GM12878 (cell line): ENCODE measurements at regions not wholly inside any gene's neighbourhood (a gene's known extent, or its start where the extent isn't known, plus 50 kb on each side); places are given as distances from the start of the nearest gene placed in this dataset.

Experiments used
- ATAC-seq: fragments of 200-7000 bp; cut with Tn5 transposase; 3 replicates; pipeline ENCODE4 v1.9.1; 2020; ENCODE audit warnings: mild to moderate bottlenecking, moderate library complexity
- BruUV-seq: library from RNA; stranded (reverse); fragments of 400-500 nt; replicated peaks from 2 replicates; lab custom pipeline; 2021; lab: Mats Ljungman, UMichigan
- CTCF ChIA-PET: fragments of 300-600 bp; sonication (Branson Sonifier 250); formaldehyde crosslinking; extraction: SDS; loops from one replicate; lab custom pipeline; 2021; ENCODE audit warnings: inconsistent platforms; lab: Yijun Ruan, JAX
- POLR2A ChIA-PET: fragments of 350-600 bp; formaldehyde crosslinking; extraction: SDS; loops from one replicate; lab custom pipeline; 2021; ENCODE audit warnings: inconsistent platforms; lab: Charles Lee
- RAD21 ChIA-PET: fragments of 300-600 bp; sonication (Branson Sonifier 250); formaldehyde crosslinking; loops from one replicate; lab custom pipeline; 2023; ENCODE audit warnings: antibody characterized with exemption; ENCODE audit not compliant: unreplicated experiment; lab: Charles Lee
- SMC1A ChIA-PET: fragments of 300-600 bp; sonication (Branson Sonifier 250); formaldehyde crosslinking; loops from one replicate; lab custom pipeline; 2023; ENCODE audit not compliant: unreplicated experiment, uncharacterized antibody; lab: Charles Lee
- DNase-seq: peaks from one replicate; pipeline ENCODE4 v3.0.0-alpha.2; 2011; ENCODE audit warnings: low read depth, low spot score
- FAIRE-seq: peaks from 3 replicates; lab custom pipeline; 2011; peaks lifted over from hg19 to GRCh38; lab: Jason Lieb, UNC
- H2AFZ ChIP-seq: 2 replicates; pipeline ENCODE4 v1.6.0; 2011; ENCODE audit warnings: low read depth, low read length, control low read depth; ENCODE audit not compliant: control insufficient read depth
- H3K27ac ChIP-seq: 2 replicates; pipeline ENCODE4 v1.5.1; 2011; ENCODE audit warnings: control low read depth; ENCODE audit not compliant: control insufficient read depth, insufficient read depth
- H3K27me3 ChIP-seq, 2 experiments: replicated peaks in 1 of 2; 2 replicates each; pipeline versions ENCODE4 v1.6.0 to v1.6.1; 2011; ENCODE audit warnings: low read length in 1 of 2; ENCODE audit not compliant: control insufficient read depth in 2 of 2, insufficient read depth in 2 of 2
- H3K36me3 ChIP-seq, 2 experiments: 2 replicates each; pipeline ENCODE4 v1.5.1; 2011; ENCODE audit warnings: low read length in 1 of 2; ENCODE audit not compliant: control insufficient read depth in 2 of 2, insufficient read depth in 2 of 2
- H3K4me1 ChIP-seq: 2 replicates; pipeline ENCODE4 v1.6.1; 2011; ENCODE audit warnings: mild to moderate bottlenecking, low read length, moderate library complexity, mixed read lengths; ENCODE audit not compliant: control insufficient read depth, insufficient read depth
- H3K4me2 ChIP-seq: 2 replicates; pipeline ENCODE4 v1.6.0; 2011; ENCODE audit warnings: control low read depth; ENCODE audit not compliant: control insufficient read depth, insufficient read depth
- H3K4me3 ChIP-seq: fragments of 200-600 bp; sonication (generic); 2 replicates; pipeline ENCODE4 v1.5.1; 2016
- H3K79me2 ChIP-seq: 2 replicates; pipeline ENCODE4 v1.6.0; 2011; ENCODE audit warnings: low read length; ENCODE audit not compliant: control insufficient read depth, insufficient read depth
- H3K9ac ChIP-seq: 2 replicates; pipeline ENCODE4 v1.8.0; 2011; ENCODE audit warnings: low read length, control low read depth, mixed read lengths; ENCODE audit not compliant: control insufficient read depth, insufficient read depth
- H3K9me3 ChIP-seq: replicated peaks from 3 replicates; pipeline ENCODE4 v1.5.1; 2011; ENCODE audit warnings: mild to moderate bottlenecking, low read length; ENCODE audit not compliant: control insufficient read depth, insufficient read depth
- H4K20me1 ChIP-seq: 2 replicates; pipeline ENCODE4 v1.6.0; 2011; ENCODE audit not compliant: control insufficient read depth, insufficient read depth
- CBX5 ChIP-seq: sonication (generic); IDR thresholded peaks from 2 replicates; pipeline ENCODE4 v1.6.1; 2016; ENCODE audit warnings: low read depth, moderate library complexity, mild to moderate bottlenecking, inconsistent platforms
- JUNB ChIP-seq: IDR thresholded peaks from 2 replicates; pipeline ENCODE4 v1.6.1; 2016; ENCODE audit warnings: antibody characterized with exemption, mild to moderate bottlenecking
- KLF5 ChIP-seq: fragments of 450-650 bp; IDR thresholded peaks from 2 replicates; pipeline ENCODE4 v1.6.1; 2014; ENCODE audit warnings: mild to moderate bottlenecking; ENCODE audit not compliant: partially characterized antibody
- MTA2 ChIP-seq: fragments of 450-650 bp; IDR thresholded peaks from 2 replicates; pipeline ENCODE4 v1.6.1; 2016; ENCODE audit warnings: low read depth, mild to moderate bottlenecking, moderate library complexity
- POLR2AphosphoS5 ChIP-seq: IDR thresholded peaks from 2 replicates; pipeline ENCODE4 v1.6.1; 2011; ENCODE audit warnings: mild to moderate bottlenecking, low read length, inconsistent platforms
- RELB ChIP-seq: fragments of 450-650 bp; IDR thresholded peaks from 2 replicates; pipeline ENCODE4 v1.6.1; 2017; ENCODE audit warnings: low read depth, mild to moderate bottlenecking, moderate library complexity
- RUNX3 ChIP-seq: IDR thresholded peaks from 2 replicates; pipeline ENCODE4 v1.6.1; 2012; ENCODE audit warnings: low read length, inconsistent platforms
- SPI1 ChIP-seq: IDR thresholded peaks from 2 replicates; pipeline ENCODE4 v1.6.1; 2011; ENCODE audit warnings: low read depth, mild to moderate bottlenecking, low read length, moderate library complexity, borderline replicate concordance; ENCODE audit not compliant: insufficient read depth
- WGBS: methylation state at CpG from one replicate; pipeline ENCODE4 v1.1.6; 2016; ENCODE audit warnings: low lambda C conversion rate; ENCODE audit not compliant: insufficient replicate concordance, insufficient coverage; ENCODE audit errors: missing lambda C conversion rate; 5-methylcytosine and 5-hydroxymethylcytosine counted together
- in situ Hi-C: fragments of 300-500 bp; cut with MboI; formaldehyde crosslinking; loops from 9 replicates; pipeline ENCODE4 v1.14.3; 2018; ENCODE audit warnings: mixed read lengths
- intact Hi-C: fragments of 100-400 bp; cut with micrococcal nuclease; formaldehyde crosslinking; loops from one replicate; pipeline ENCODE4 v1.14.2; 2022; ENCODE audit not compliant: unreplicated experiment
- TF ChIP-seq, protein P1 (sequence below): fragments of 150-350 bp; IDR thresholded peaks from 2 replicates; pipeline ENCODE4 v1.6.1; 2016; ENCODE audit warnings: low read depth, low read length

DNA sequence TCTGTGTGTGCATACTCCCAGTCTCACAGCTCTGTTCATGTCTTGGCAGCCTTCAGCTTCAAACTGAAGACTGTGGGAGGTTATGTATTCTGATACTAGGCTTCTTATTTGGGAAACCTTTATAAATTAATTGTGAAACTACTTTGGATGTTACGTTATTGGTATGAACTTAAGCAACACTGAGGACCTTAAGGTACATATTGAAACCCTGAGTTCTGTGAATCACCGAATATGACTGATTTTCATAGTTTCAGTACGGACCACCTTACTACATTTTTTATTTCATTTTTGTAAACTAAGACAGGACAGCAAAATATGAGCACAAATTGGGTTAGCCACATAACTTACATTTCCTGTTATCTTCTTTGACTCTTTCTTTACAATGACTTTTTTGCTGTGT, 498.4 kb downstream of the PDGFC start (continued):
- TF ChIP-seq KLF5 (no peak), JUNB (peak; percentile 87), SPI1 (no peak), CBX5 (no peak), RELB (no peak), MTA2 (no peak), POLR2AphosphoS5 (no peak)

DNA sequence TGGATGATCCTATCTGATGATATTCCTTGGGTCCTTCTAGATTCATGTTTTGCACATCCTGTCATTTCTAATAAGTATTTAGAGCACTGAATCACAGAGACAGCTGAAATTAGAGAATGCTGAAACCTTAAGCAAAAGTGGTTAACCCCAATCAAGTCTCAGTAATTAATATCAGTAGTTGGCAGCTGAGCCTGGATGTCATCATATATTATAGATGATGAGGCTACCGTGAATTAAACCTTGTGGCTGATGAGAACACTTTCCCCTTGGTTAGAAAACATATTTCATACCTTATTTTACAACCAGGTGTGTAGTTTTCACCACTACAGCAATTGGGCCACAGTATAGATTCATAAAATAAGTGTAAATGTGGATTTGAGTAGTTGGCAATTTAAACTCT, 499.0 kb downstream of the PDGFC start:
- no TSS peak for BruUV-seq
- CTCF ChIA-PET = interaction anchor here (1.2 kb wide), 1 partner anchor 204 kb away, joined by 3 read pairs; no protein-coding TSS in a partner anchor
- RAD21 ChIA-PET = no interaction called here
- peak; percentile 66 for ATAC-seq
- Histone ChIP-seq H4K20me1 (no peaks in the 10 kb centered on the region), H3K4me3 (no peak overlapping the region), H3K4me2 (no peak overlapping the region), H2AFZ (no peak overlapping the region), H3K27me3 (no peaks in the 10 kb centered on the region), H3K36me3 (no peaks in the 10 kb centered on the region), H3K79me2 (no peaks in the 10 kb centered on the region), H3K9ac (no peak overlapping the region), H3K27ac (no peak overlapping the region), H3K9me3 (no peaks in the 10 kb centered on the region), H3K4me1 (no peaks in the 10 kb centered on the region)
- in situ Hi-C loops = no loop called here
- intact Hi-C loops = loop anchor here (10.0 kb wide), 1 partner anchor 732 kb away; no protein-coding TSS in a partner anchor
- SMC1A ChIA-PET = no interaction called here
- no peak for DNase-seq
- FAIRE-seq = no peak
- WGBS = 0% methylated on average over 1 of the region's 1 CpG
- TF ChIP-seq, protein P1, sequence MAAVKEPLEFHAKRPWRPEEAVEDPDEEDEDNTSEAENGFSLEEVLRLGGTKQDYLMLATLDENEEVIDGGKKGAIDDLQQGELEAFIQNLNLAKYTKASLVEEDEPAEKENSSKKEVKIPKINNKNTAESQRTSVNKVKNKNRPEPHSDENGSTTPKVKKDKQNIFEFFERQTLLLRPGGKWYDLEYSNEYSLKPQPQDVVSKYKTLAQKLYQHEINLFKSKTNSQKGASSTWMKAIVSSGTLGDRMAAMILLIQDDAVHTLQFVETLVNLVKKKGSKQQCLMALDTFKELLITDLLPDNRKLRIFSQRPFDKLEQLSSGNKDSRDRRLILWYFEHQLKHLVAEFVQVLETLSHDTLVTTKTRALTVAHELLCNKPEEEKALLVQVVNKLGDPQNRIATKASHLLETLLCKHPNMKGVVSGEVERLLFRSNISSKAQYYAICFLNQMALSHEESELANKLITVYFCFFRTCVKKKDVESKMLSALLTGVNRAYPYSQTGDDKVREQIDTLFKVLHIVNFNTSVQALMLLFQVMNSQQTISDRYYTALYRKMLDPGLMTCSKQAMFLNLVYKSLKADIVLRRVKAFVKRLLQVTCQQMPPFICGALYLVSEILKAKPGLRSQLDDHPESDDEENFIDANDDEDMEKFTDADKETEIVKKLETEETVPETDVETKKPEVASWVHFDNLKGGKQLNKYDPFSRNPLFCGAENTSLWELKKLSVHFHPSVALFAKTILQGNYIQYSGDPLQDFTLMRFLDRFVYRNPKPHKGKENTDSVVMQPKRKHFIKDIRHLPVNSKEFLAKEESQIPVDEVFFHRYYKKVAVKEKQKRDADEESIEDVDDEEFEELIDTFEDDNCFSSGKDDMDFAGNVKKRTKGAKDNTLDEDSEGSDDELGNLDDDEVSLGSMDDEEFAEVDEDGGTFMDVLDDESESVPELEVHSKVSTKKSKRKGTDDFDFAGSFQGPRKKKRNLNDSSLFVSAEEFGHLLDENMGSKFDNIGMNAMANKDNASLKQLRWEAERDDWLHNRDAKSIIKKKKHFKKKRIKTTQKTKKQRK = no peak
- peak; percentile 58; the same call in 1 of the 2 replicates for TF ChIP-seq RUNX3
- POLR2A ChIA-PET = no interaction called here
